NT2/D1 (cell line): ENCODE measurements at regions not wholly inside any gene's neighbourhood (a gene's known extent, or its start where the extent isn't known, plus 50 kb on each side); places are given as distances from the start of the nearest gene placed in this dataset.

Experiments
- SUZ12 ChIP-seq: IDR thresholded peaks from 2 replicates; pipeline ENCODE4 v1.6.1; 2011; ENCODE audit not compliant: insufficient read length, insufficient read depth; ENCODE audit errors: extremely low read depth
- YY1 ChIP-seq: IDR thresholded peaks from 2 replicates; pipeline ENCODE4 v1.6.1; 2011; ENCODE audit not compliant: insufficient read length, insufficient read depth
- ZNF274 ChIP-seq: IDR thresholded peaks from 2 replicates; pipeline ENCODE4 v1.6.1; 2011; ENCODE audit warnings: mild to moderate bottlenecking, low read depth, low read length

DNA sequence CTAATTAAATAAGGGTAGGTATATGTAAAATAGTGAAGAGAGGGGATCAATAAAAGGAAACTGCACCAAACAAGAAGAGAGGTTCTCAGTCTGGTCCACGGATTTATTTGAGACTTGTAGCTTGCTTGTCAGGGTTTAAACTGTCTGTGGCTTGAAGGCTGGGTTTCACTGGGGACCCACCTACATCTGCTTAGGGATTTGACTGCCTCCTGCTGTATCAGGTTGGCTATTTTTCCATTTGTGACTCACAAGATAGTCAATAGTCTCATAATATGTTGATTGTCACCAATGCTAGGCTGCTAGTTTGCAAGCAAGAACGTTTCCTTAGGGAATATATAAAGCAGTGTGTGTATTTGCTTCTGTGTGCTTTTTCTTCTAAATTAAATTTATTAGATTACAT is 1950.7 kb upstream of the IGFBP7 start:
- no peak for TF ChIP-seq ZNF274
- no peak for TF ChIP-seq SUZ12
- TF ChIP-seq YY1: no peak
